HG03457 (cell line): ENCODE measurements at regions not wholly inside any gene's neighbourhood (a gene's known extent, or its start where the extent isn't known, plus 50 kb on each side); places are given as distances from the start of the nearest gene placed in this dataset.

ENCODE experiments used
- ATAC-seq: cut with Tn5 transposase; IDR thresholded peaks from one replicate; pipeline ENCODE4 v1.9.1; 2021; ENCODE audit warnings: moderate number of reproducible peaks; ENCODE audit not compliant: unreplicated experiment

DNA sequence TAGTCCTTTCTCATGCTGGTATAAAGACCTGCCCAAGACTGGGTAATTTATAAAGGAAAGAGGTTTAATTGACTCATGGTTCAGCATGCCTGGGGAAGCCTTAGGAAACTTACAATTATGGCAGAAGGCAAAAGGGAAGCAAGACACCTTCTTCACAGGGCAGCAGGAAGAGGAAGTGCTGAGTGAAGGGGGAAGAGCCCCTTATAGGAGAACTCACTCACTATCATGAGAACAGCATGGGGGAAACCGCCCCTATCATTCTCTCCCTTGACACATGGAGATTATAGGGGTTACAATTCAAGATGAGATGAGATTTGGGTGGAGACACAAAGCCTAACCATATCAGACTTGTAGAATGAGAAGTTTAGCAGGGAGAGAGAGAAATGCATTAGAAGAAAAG, 373.3 kb upstream of the DIAPH2 start:
- no peak for ATAC-seq

DNA sequence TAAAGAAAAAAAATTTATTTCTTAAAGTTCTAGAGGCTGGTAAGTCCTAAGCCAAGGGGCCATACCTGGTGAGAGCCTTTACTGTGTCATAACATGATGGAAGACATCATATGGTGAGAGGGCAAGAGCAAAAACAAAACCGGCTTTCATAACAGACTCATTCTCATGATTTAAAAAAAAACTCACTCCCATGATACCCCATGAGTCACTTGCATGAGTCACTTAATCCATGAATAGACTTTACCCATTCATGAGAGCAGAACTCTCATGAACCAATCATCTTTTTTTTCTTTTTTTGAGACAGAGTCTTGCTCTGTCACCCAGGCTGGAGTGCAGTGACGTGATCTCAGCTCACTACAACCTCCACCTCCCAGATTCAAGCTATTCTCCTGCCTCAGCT, 369.7 kb upstream of the DIAPH2 start:
- no peak for ATAC-seq

DNA sequence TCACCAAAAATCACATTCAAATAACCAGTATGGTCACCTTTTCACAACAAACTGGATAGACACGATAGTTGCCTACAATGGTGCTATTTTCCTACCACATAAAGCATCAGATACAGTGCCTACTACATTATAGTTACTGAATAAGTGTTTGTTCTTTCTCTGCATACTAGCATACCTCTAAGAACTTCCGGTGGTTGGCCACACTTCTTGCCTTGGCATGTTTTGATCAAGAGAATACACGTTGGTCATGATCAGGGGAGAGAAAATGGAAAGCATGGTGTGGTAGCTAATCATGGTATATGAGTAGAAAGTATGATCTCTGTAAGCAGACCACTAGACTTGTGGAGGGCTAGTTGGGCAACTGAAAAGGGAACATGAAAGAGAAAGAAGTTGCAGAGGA, 322.8 kb upstream of the DIAPH2 start:
- no peak for ATAC-seq

DNA sequence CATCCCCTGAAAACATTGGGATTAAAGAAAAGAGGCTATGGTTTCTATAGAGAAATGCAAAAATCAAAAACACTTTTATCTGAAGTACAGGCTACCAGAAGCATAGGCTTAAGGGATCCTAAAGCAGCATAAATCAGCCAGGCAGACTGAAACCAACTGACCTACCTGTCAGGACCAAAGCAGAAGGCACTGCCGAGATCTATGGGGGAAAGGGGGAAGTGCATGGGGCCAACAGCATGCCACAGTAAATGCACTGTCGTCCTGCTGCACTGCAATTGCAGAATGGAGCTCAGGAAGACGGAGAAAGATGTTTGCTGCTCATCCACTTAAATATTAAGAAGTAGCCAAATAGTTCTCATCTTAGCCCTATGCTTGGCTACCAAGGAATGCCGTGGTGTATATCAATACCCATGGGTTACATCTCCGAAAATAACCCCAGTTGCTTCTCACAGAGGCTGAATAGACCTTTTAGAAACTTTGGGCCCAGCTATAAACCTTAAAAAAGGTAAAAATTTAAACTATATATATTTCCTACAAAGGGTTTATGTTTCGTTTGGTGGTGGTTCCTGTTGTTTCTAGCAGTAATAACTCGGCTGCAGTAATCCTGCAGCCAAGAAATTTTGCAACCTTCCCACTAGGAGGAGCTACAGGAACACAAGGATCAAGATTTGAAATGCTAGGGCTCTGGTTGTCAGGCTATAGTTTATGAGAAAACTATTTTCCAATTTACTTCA, 312.2 kb upstream of the DIAPH2 start:
- no peak for ATAC-seq

DNA sequence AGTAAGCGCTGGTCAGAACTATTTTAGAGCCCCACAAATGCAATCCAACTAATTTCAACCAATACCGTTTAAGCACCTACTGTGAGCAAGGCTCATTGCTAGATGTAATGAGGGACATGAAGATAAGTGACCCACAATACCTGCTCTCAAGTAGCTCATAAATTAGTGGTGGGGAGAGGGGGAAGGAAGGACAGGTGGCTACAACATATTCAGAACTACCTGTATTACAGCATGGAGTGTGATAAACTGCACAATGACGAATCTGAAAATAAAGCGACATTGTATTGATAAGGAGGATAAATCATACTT, 311.6 kb upstream of the DIAPH2 start:
- ATAC-seq: no peak

DNA sequence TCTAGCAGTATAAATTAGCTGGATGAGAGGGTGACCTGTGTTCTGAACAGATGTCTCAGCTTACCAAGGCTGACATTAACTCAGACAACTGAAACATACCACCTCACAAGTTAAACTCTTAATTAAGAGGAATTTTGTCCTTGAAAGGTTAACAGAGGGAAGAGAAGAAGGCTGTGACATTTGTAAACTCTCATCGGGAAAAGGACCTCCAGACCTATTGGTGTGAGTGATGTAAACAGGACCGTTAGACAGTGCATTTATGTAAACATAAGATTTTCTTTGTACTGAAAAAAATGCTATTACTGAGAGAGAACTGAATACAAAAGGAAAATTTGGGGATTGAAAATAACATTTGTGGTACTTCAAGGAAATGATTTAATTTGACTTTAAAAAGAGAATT, 308.4 kb upstream of the DIAPH2 start:
- ATAC-seq: no peak

DNA sequence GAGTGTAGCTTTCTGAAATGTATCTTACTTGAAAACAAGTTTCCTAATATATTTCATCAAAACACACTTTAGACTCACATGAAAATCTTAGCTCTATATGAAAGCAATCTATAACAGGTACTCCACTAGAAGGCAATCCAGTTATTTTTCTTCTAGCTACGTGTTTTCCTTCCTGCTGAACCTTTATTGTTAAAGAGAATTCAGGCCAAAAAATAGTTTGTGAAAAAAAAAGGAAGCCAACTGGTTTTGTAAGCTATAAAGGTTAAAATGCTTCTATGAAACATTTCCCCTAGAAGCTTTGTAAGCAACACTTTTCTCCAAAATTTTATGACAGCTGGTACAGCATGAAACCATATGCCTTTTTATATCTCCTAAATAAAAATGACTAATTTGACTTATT, 304.7 kb upstream of the DIAPH2 start:
- ATAC-seq: no peak

DNA sequence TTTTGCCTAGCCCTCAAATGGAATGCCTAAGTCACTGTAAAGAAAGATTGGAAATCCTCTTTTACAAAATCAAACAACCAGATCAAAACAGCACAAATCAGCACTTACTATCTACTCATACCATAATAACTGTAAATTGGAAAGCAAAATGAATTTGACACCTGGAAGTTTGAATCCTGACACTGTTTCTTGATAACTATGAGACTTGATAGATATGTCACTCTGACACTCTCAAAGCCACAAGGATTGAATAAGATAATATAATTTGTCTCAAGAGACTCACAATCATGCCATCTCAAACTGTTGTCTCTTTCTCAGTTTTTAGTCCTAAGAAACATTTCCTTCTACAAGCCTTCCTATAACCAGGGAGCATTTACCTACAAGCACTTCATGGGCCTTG, 302.6 kb upstream of the DIAPH2 start:
- ATAC-seq: no peak

DNA sequence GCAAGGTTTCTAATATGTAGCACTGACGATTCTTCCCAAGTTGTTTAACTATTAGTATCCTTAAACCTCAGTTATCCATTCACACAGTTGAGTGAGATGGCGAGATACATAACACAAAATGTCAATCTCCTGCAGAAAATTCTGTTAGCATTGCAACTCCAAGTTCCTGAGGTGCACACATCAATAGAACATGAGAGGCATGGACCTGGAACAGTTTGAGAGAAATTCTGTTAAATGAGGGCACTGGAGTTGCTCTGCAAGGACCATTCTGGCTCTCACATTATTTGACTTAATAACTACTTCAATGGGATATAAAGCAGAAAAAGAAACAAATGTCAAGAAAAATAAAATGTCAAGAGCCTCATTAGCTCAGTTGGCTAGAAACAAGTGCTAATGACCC, 301.2 kb upstream of the DIAPH2 start:
- ATAC-seq: no peak

DNA sequence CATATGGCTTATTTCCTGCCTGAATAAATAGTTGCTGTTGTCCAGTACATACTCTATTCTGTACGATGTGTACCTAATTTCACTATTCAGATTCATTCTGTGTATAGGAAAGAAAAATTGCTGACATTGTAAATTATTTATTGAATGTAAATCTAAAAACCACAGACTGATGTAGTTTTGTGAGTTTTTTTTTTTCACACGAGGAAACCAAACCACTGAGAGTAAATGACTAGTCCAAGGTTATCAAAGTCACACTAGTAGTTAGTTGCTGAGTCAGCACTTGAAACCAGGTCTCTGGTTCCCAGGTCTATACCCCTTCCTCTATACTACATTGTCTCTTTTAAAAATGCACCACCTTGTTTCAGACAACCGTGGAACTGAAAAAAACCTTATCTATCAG, 298.3 kb upstream of the DIAPH2 start:
- no peak for ATAC-seq

DNA sequence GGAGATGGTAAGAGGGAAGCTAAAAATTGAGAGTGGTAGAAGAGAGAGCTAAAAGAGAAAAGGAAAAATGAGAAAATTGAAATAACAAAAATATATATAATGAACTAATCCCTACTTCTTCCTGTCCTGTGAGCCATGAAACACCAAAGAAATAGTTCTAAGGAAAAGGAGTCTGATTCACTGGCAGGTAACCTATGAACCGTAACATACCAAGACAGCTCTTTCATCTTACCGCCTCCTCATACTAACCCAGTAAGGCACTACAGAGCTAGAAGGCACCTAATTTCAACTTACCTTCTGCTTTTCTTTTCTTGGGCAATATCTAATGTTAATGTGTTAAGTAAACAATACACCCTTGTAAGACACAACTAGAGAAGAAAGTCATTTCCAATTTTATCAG, 297.7 kb upstream of the DIAPH2 start:
- ATAC-seq: no peak

DNA sequence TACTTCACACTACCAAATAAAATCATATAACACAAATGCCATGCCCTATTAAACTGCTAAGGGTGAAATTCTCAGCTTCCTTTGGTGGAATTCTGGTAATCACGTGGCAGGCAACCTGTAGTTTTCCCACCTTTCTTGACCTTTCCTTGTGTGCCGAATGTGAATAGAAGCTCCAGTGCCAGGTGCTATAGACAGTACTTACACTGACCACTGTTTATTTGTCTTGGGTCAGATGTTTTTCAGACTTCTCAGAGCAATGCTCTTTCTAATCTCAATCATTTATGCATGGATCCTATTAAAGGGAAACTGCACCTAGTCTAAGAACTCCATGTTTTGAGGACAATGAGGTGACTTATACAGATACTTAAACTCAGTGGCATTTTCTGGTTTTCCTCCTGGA, 296.8 kb upstream of the DIAPH2 start:
- no peak for ATAC-seq

DNA sequence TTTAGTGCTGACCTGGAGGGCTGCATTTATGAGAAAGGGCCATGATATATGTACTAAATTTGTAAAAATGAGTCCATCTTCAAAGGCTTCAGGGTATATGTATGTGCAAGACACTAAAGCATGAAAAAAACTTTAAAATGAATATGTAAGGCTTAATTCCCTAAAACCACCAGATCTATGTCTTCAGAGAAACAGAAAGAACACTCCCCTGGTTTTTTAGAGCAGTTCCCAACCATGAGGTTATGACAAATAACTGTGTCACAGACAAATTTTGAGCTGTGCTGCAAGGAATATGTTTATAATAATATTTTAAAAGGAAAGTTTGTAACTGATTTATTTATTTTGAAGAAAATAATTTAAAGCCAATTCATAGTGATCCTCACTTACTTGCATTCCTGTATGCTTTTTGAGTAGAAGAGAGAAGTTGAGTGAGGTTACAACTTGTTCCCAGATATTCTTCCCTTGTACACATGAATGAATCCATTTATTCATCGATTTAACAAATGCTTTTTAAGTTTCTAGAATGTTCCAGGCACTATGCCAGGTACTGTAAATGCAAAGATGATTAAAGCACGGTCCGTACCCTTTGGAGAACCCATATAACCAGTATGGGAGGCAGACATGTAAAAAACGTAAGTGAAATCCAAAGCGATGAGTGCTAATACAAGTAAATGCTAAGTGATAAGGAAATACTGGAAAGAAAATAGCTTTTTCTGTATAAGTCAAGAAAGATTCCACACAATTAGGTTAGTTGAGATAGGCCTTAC, 295.2 kb upstream of the DIAPH2 start:
- no peak for ATAC-seq

DNA sequence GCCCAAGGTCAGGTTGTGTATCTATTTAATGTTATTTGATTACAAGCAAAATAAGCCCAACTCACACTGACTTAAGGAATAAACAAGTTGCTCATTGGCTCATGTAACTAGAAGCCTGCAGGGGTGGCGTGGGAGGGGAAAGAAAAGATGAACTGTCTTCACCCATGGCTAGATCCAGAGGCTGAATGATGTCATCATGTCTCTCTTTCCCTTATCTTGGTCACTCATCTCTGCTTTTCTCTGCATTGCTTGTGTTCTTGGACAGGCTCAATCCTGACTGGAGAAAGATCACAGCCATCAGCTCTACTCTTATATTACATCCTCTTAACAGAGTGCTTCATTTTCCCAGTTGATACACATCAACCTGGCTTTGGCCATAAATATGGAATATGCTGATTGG, 290.0 kb upstream of the DIAPH2 start:
- ATAC-seq: no peak

DNA sequence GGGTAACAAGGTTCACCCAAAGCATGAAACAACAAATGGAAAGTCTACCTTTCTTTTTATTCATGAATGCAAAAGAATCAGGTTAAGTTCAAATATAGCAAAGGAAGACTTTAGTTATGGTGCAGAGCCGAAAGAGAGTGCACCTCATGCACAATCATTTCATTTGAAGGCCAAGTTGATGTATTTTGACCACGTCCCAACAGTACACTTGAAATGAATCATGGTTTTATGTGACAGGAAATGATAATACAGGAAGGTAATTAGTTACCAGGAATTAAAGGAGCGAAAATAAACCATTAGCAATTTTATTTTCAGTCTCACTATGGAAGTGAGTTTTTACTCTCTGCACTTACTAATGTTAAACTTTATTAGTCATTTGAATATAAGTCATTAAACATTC, 281.2 kb upstream of the DIAPH2 start:
- ATAC-seq: no peak

DNA sequence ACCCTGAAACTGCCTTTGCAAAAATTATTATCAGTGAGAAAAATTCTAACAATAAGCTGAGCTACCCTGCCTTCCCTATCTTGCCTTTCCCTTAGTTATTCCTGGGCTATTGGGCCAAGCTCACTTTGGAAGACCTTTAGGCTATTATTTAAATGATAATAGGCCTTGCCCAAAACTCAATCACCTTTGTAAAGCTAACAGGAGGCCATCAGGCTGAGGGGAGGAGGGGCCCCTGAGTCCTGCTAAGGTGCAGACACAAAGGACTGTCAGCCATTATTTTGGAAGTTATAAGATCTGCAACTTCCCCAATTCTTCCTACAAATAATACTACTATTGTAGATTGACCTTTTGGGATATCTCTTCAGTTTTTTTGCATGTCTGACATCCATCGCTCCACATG, 278.8 kb upstream of the DIAPH2 start:
- no peak for ATAC-seq

DNA sequence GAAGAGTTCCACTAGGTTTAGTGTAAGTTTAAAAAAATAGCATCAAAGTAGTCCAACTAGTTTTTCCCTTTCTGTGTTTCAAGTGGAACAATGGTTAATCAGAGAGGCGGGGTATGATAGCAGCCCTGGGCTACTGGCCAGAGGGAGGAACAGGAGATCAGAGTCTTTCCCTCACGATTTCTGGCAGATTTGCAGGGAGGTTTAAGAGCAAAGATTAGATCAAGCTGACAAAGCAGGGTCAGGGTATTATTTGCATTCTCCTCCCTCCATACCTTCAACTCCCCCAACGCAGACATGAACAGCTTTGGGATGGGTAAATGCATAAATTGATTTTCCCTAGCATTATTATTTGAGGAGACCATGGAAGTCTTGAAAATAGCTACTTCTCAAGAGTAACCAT, 277.6 kb upstream of the DIAPH2 start:
- no peak for ATAC-seq

DNA sequence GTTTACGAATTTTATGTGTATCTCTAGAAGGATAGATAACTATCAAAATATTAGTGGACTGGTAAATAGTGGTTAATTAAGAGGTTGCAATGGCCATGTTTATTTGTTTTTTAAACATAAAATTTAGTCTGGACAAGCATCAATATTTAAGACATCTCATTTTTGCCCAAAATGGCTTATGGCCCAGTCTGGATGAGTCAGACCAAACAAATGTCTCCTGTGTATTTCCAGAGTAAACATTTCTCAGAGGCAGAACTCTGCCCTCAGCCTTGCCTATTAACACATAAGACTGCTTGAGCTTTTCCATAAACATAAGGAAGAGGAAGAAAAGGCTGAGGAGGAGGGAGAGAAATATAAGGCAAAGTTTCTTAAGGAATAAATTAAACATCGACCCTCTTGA, 277.1 kb upstream of the DIAPH2 start:
- no peak for ATAC-seq

DNA sequence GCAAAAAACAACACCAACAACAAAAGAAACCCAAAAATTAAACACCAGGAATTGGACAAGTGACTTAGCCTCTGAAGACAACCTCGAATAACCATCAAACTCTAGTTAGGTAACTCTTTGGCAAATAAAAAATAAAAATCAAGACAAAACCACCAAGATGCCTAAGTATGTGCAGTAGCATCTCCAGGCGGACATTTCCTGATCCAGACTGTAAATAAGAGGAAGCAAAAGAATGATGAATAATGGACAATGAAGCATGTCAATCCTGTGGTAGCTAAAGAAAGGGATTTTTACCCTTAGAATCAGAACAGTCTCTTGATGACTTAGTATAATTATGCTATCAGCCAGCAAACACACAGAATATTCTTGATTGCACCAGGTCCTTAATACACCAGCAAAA, 276.7 kb upstream of the DIAPH2 start:
- ATAC-seq: no peak

DNA sequence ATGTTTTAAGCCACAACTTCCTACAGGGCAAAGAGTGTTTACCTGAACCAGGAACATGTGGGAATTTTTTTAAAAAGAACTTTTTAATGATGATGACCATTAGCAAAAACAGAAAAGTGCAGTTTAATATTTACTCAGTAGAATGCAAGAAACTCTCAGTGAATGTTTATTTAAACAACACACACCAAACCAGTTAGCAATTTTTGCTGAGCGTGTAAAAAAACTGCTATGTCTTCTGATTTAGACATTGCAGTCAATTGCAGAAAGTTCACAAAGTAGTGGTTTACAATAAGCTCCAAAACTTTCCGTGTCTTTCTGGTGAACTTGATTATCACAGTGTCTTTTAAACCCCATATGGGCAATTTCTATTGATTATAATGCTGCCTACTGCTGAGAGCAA, 273.7 kb upstream of the DIAPH2 start:
- ATAC-seq: no peak

DNA sequence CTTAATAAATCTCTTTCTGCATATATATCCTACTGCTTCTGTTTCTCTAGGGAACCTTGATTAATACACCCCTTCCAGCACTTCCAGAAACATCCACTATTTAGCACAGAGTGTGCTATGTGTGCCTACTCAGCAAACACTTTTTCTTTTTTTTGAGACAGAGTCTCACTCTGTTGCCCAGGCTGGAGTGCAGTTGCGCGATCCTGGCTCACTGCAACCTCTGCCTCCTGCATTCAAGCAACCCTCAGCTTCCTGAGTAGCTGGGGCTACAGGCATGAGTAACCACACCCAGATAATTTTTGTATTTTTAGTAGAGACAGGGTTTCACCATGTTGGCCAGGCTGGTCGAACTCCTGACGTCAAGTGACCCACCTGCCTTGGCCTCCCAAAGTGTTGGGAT, 266.9 kb upstream of the DIAPH2 start:
- no peak for ATAC-seq

DNA sequence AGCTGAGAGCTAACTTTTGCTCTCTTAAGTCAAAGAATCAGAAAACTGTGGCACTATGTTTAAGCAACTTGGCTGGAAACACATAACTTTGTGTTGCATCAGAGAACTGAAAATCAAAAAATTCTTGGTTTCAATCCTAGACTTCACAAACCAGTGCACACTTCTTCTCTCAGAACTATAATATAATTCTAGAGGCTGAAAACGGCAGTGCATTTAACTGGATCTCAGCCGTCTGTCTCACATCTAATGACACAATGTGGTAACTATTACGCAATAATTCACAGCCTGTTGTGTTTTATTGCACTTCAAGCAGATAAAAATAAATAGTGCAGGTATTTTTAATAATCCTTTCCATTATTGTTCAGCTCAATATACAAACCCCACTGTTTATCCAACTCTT, 260.6 kb upstream of the DIAPH2 start:
- ATAC-seq: no peak

DNA sequence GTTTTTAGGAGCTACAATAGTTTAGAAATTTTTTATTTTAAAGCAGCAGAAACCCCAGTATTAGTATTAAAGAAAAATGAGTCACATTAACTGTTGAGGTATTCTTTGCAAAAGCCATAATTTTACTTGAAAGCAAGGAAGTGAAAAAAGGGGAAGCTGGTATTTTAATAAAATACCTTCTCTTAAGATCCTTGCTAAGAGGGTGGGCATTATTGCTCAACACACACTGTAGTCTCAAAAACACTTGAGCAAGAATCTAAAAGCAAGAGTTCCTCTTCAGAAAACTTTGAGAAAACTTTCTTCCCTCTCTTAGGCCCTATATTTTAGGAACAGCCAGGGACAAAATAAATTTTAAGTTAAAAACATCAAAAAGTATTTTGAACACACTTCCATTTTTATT, 259.4 kb upstream of the DIAPH2 start:
- no peak for ATAC-seq
